Right hindlimb (tissue), 1 donor: ENCODE measurements at regions not wholly inside any gene's neighbourhood (a gene's known extent, or its start where the extent isn't known, plus 50 kb on each side); places are given as distances from the start of the nearest gene placed in this dataset.
"Not testable (repeated sequence)": the region's sequence is repeated elsewhere in the genome, so short reads cannot be mapped to it uniquely, and the experiment has no call there.

ENCODE experiments used
- DNase-seq: peaks from one replicate; pipeline ENCODE4 v3.0.0-alpha.2; 2018

GRCh38 chr3:110413807-110414748 lies 657.5 kb upstream of the NECTIN3 start:
- peak; percentile 27 for DNase-seq

DNA sequence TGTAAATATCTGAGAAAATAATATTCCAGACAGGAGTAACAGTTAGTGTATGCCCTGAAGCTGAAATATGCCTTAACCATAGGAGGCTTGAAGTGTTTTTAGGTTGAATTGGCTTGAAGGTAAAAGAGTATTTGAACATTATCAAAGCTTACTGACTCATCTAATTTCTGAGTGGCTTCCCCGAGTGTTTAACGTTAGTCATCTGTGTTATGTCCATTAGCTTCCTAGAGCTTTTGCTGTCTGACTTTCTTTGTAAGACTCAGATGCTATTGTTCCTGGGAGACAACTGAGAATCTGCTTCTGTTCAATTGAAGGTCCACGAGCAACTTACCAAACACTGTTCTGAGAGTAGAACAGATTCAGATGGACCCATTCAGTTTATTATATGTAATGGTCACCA lies 656.8 kb upstream of the NECTIN3 start:
- no peak for DNase-seq

- no peak for DNase-seq
These were observed 652.5 kb upstream of the NECTIN3 start for GRCh38 chr3:110419096-110419495.

GRCh38 chr3:110419601-110420000 lies 652.0 kb upstream of the NECTIN3 start:
- DNase-seq: no peak

DNA sequence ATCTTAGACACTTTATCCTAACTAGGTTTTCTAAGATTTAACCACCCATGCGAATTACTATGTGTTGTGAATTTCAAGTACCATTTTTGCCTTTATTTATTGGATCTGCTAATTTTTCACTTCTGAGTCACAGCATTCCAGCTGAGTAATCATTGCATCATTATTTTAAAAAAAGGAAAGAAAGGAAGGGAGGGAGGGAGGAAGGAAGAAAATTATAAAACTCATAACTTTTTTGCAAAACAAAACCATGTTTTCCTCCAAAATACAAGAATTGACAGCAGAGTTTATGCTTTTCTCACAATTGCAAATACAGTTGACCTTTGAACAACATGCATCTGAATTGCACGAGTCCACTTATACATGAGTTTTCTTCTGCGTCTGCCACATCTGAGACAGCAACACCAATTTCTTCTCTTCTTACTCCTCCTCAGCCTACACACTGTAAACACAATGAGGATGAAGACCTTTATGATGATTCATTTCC lies 651.4 kb upstream of the NECTIN3 start:
- no peak for DNase-seq

DNA sequence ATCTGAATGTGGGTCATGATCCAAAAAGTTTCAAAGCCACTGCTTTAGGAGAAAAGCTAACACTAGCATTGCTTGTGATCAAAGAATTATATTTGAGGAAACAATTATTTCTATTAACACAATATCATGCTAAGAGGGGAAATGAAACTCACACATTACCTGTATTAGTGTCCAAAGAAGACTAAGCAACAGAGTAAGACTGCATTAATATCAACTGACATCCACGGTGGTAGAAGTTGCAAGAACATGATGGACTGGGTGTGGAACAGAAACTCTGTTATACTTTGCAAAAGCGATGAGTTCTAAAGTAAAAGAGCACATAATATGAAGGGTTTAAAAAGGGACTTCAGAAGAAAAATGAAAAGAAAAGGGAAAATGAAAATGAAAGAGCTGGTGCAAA lies 648.3 kb upstream of the NECTIN3 start:
- no peak for DNase-seq

DNA sequence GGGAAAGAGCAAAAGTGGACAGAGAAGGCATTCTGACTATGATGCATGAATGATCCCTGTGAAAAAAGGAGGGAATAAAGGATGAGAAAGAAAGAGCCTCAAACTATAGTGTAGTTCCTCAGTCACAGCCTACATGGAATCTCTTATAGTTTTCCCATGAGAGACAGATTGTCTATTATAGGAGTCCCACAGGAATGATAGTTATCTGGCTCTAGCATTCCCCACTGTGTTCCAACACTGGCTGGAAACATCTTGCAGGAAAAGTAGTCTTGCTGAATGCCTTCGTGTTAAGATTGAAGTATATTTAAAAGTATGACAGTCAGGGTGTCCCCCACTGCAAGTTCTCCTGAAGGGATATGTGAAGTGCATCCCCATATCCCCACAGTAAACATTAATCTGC lies 641.5 kb upstream of the NECTIN3 start:
- no peak for DNase-seq

DNA sequence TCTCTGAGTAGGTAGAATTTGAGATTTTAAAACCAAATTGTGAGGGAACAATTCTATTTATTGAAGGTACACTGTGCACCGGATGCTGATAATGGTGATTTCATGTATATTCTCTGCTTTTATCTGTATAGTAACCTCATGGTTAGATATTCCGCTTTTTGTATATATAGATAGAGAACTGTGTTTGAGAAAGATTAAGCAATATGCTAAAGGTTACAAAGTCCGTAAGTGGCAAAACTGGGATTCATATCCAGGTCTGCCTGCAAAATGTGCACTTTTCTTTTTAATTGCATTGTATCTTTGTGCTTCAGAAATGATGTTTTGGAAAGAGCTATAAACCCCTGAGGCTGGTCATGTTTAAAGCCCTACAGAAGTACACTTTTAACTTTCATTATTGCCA lies 635.4 kb upstream of the NECTIN3 start:
- DNase-seq: no peak

DNA sequence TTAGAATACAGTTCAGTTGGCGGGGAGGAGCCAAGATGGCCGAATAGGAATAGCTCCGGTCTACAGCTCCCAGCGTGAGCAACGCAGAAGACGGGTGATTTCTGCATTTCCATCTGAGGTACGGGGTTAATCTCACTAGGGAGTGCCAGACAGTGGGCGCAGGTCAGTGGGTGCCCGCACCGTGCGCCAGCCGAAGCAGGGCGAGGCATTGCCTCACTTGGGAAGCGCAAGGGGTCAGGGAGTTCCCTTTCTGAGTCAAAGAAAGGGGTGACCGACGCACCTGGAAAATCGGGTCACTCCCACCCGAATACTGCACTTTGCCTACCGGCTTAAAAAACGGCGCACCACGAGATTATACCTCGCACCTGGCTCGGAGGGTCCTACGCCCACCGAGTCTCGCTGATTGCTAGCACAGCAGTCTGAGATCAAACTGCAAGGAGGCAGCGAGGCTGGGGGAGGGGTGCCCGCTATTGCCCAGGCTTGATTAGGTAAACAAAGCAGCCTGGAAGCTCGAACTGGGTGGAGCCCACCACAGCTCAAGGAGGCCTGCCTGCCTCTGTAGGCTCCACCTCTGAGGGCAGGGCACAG lies 631.5 kb upstream of the NECTIN3 start:
- not testable (repeated sequence) for DNase-seq

GRCh38 chr3:110454066-110454465 lies 617.5 kb upstream of the NECTIN3 start:
- no peak for DNase-seq

DNA sequence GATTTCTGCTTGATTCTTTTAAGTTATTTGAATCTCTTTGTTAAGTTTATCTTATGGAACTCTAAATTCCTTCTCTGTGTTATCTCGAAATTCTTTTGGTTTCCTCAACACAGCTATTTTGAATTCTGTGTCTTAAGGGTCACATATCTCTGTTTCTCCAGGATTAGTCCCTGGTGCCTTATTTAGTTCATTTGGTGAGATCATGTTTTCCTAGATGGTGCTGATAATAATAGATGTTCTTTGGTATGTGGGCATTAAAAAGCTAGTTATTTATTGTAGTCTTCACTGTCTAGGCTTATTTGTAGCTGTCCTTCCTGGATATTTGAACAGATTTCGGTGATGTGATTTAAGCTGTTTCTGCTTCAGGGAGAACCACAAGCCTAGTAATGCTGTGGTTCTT lies 615.6 kb upstream of the NECTIN3 start:
- no peak for DNase-seq

- DNase-seq: no peak
These were observed 615.0 kb upstream of the NECTIN3 start for GRCh38 chr3:110456438-110457138.

- no peak for DNase-seq
These were observed 614.1 kb upstream of the NECTIN3 start for GRCh38 chr3:110457508-110457907.

DNA sequence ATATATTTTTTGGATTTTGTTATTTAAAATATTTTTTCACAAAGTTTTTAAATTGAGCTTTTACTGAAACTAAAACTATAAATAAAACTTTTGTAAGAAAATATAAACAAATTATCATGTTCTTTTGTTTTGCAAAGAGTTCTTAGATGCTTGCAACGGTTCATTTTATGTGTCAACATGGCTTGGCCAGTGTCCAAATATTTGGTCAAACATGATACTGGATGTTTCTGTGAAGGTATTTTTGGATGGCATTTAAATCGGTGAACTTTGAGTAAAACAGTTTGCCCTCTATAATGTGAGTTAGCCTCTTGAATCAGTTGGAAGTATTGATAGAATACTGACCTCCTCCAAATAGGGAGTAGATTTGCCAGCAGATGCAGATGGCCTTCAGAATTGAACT lies 612.6 kb upstream of the NECTIN3 start:
- DNase-seq: no peak

GRCh38 chr3:110470310-110470709 lies 601.3 kb upstream of the NECTIN3 start:
- DNase-seq: no peak

- DNase-seq: no peak
These were observed 598.2 kb upstream of the NECTIN3 start for GRCh38 chr3:110473405-110473804.

DNA sequence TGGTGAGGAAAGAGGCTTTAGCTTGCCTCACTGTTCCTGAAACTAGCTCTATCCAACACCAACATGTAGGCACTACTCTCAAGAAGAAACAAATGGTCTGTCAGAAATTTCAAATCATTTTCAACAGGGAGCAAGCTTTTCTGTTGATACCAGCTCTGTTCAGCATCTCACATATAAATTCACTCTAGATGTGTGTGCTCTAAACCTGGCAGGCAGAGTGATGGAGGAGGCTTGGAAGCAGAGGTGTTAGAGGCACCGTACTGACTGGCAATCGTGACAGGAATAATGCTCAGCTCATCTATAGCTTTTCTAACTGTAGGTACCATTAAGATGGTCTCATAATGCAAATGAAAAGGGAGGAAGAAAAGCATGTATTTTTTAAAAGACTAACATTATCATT lies 597.2 kb upstream of the NECTIN3 start:
- no peak for DNase-seq

DNA sequence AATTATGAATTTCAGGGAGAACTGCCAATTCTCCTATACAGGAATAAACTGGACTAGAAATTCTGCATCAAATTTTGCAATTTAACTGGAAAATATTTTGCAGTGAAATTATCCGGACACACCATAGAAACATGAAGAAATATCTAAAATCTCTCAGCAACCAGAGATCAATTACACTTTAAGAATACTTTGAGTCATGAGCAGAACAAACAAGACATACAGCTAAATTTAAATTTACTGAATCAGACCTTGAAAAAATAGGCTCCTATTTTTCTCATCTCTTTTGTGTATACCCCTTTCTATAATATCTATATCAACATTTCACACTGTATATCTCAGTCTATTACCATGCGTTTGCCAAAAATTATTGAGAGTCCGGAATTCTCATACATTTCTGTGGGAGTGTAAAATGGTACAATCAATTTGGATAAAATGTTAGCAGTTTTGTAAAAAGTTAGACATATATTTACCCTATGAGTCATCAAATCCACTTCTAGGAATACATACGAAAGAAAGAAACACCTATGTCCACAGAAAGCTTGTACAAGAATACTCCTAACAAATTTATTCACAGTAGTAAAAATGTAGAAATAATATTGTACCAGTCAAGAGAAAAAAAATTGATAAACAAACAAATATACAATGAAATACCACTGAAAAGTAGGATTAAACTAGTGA lies 593.1 kb upstream of the NECTIN3 start:
- DNase-seq: no peak

DNA sequence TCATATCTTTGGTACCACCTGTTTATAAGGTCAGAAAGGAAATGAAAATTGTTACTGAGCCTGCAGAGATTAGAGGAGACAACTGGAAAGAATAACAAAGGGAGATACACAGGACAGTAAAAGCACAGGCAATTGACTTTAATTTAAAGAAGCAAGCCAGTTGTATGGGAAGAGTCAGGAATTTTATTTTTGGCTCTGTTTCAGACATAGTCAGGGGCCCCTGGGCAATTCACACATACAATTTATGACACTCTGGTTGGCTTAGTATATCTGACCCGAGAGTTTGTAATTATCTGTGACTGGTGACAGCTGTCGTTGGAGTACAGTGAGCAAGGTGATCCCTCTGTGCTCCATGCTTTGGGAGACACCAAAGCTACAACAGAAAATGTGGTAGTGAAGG lies 591.9 kb upstream of the NECTIN3 start:
- DNase-seq: no peak

GRCh38 chr3:110485389-110485788 lies 586.2 kb upstream of the NECTIN3 start:
- DNase-seq: no peak

DNA sequence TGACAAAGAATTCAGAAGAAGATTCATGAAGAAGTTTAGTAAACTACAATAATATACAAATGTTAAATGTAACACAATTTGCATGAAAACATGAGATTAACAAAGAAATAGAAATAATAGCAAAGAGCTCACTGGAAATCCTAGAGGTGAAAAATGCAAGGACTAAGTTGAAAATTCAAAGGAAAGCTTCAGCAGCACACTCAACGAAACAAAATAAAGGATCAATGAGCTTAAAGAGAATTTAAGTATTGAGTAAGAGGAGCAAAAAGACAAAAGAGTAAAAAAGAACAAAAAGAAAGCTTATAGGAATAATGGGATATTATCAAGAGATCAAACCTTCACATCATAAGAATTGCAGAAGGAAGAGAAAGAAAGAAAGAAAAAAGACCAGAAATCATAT lies 583.8 kb upstream of the NECTIN3 start:
- DNase-seq: no peak

DNA sequence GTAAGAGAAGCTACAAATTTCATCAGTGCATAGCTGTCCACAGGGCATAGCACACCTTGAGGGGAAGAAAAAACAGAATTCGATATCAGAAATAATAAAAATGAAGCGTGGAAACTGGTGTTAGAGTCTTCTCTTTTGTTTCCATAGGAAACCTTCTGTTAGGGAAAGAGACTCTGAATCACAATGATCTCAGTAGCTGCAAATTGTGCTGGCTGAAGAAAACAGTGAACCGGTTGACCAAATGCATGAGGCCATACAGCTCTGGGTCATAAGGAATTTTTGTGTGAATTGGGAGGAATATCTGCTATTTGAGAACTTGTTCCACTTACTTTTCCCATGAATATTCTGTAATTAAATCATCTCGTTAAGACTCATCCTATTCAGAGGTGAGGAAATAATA lies 580.2 kb upstream of the NECTIN3 start:
- DNase-seq: no peak

- DNase-seq: no peak
These were observed 578.7 kb upstream of the NECTIN3 start for GRCh38 chr3:110492876-110493275.
